Kidney (tissue), 13 donors: ENCODE measurements at regions not wholly inside any gene's neighbourhood (a gene's known extent, or its start where the extent isn't known, plus 50 kb on each side); places are given as distances from the start of the nearest gene placed in this dataset.

Experiments
- DNase-seq, 5 donors: peaks; one replicate each; pipeline ENCODE4 v3.0.0-alpha.2; 2013 to 2020
- FAIRE-seq: peaks from 2 replicates; lab custom pipeline; 2012; peaks lifted over from hg19 to GRCh38; lab: Jason Lieb, UNC
- H3K27ac ChIP-seq, 2 donors: one replicate each; pipeline ENCODE4 v1.7.0; 2013; ENCODE audit warnings: low read depth in 2 of 2, low read length in 2 of 2, inconsistent platforms in 1 of 2
- H3K27me3 ChIP-seq: one replicate; pipeline ENCODE4 v1.7.1; 2013; ENCODE audit warnings: low read length, inconsistent platforms; ENCODE audit not compliant: control insufficient read depth, insufficient read depth
- H3K36me3 ChIP-seq, 3 donors: one replicate each; pipeline versions ENCODE4 v1.7.0 to v1.7.1; 2013; ENCODE audit warnings: low read length in 3 of 3, control low read depth in 1 of 3, inconsistent platforms in 1 of 3; ENCODE audit not compliant: insufficient read depth in 3 of 3, control insufficient read depth in 2 of 3
- H3K4me1 ChIP-seq, 3 donors: one replicate each; pipeline versions ENCODE4 v1.7.0 to v1.7.1; 2013; ENCODE audit warnings: low read length in 3 of 3, inconsistent platforms in 1 of 3, low read depth in 1 of 3; ENCODE audit not compliant: control insufficient read depth in 2 of 3, insufficient read depth in 2 of 3
- H3K4me3 ChIP-seq, 3 donors: one replicate each; pipeline versions ENCODE4 v1.7.0 to v1.8.1; 2013; ENCODE audit warnings: low read length in 3 of 3, control low read depth in 1 of 3, inconsistent platforms in 1 of 3
- H3K9ac ChIP-seq, 3 donors: one replicate each; pipeline versions ENCODE4 v1.7.0 to v1.7.1; 2013; ENCODE audit warnings: low read length in 3 of 3, control low read depth in 1 of 3, inconsistent platforms in 1 of 3
- H3K9me3 ChIP-seq, 3 donors: one replicate each; pipeline versions ENCODE4 v1.7.0 to v1.7.1; 2013; ENCODE audit warnings: low read length in 3 of 3, control low read depth in 1 of 3, inconsistent platforms in 1 of 3; ENCODE audit not compliant: control insufficient read depth in 2 of 3, insufficient read depth in 1 of 3
- CTCF ChIP-seq: IDR thresholded peaks from 3 replicates; pipeline ENCODE4 v1.5.1; 2012; ENCODE audit warnings: mild to moderate bottlenecking, moderate library complexity, borderline replicate concordance; ENCODE audit not compliant: insufficient read depth; ENCODE audit errors: extremely low read depth
- intact Hi-C: fragments of 100-400 bp; cut with DNase I; formaldehyde crosslinking; loops from one replicate; pipeline ENCODE4 v1.11.1; 2022
- donor health status: control.
- donor health status: control.
- donor health status: control.
- donor health status: control.
- donor health status: control.
- donor health status: DM: yes; HTN: yes; CAD: no.
- donor health status: Normal renal cell carcinoma (clear cell type).

- no peaks in the 10 kb centered on the region for H3K9me3 ChIP-seq
- FAIRE-seq (no peak), DNase-seq (no peak)
- H3K4me1 ChIP-seq: no peaks in the 10 kb centered on the region
- H3K4me3 ChIP-seq: no peak overlapping the region
- intact Hi-C loops: no loop called here
- H3K36me3 ChIP-seq: no peaks in the 10 kb centered on the region
- H3K27me3 ChIP-seq: no peaks in the 10 kb centered on the region
- TF ChIP-seq CTCF: no peak
- H3K27ac ChIP-seq: no peak overlapping the region
- H3K9ac ChIP-seq: no peak overlapping the region
Measured at GRCh38 chr2:9055471-9055870, 52.0 kb upstream of the MBOAT2 start.

GRCh38 chr2:9053534-9053931 is 50.0 kb upstream of the MBOAT2 start:
- Histone ChIP-seq H3K4me3 (no peak overlapping the region), H3K27me3 (no peaks in the 10 kb centered on the region), H3K9me3 (no peaks in the 10 kb centered on the region), H3K4me1 (no peaks in the 10 kb centered on the region), H3K27ac (no peak overlapping the region), H3K9ac (no peak overlapping the region), H3K36me3 (no peaks in the 10 kb centered on the region)
- intact Hi-C loops: no loop called here
- TF ChIP-seq CTCF: no peak
- FAIRE-seq: no peak
- DNase-seq: no peak
